ENCODE measurements at regions not wholly inside any gene's neighbourhood (a gene's known extent, or its start where the extent isn't known, plus 50 kb on each side); places are given as distances from the start of the nearest gene placed in this dataset.

GRCh38 chr6:76466286-76466685 lies 393.8 kb upstream of the IMPG1 start:
- no peak overlapping the region for H3K4me3 ChIP-seq
- H3K4me1 ChIP-seq = no peaks in the 10 kb centered on the region
- intact Hi-C loops (cut with DNase I) = no loop called here
- no peak for DNase-seq
- H3K36me3 ChIP-seq = no peaks in the 10 kb centered on the region
- no peak overlapping the region for H3K27ac ChIP-seq
- WGBS, 4 donors = 79 to 88% (median 83%) methylated on average over 4 of the region's 4 CpGs
- H3K9me3 ChIP-seq = no peaks in the 10 kb centered on the region
- no peak for ATAC-seq
- no peak for TF ChIP-seq POLR2A (IDR thresholded peaks at IDR 0.05)
- no peak for TF ChIP-seq CTCF (IDR thresholded peaks at IDR 0.05)
- no peaks in the 10 kb centered on the region for H3K27me3 ChIP-seq

GRCh38 chr6:76465410-76465809 lies 392.9 kb upstream of the IMPG1 start:
- DNase-seq = no peak
- intact Hi-C loops (cut with DNase I) = no loop called here
- no peaks in the 10 kb centered on the region for H3K4me1 ChIP-seq
- no peaks in the 10 kb centered on the region for H3K27me3 ChIP-seq
- H3K36me3 ChIP-seq = no peaks in the 10 kb centered on the region
- H3K4me3 ChIP-seq = no peak overlapping the region
- ATAC-seq = no peak
- TF ChIP-seq POLR2A (IDR thresholded peaks at IDR 0.05) (no peak), CTCF (IDR thresholded peaks at IDR 0.05) (no peak)
- no peak overlapping the region for H3K27ac ChIP-seq
- H3K9me3 ChIP-seq = no peaks in the 10 kb centered on the region

- WGBS, 4 donors = 89 to 92% (median 91%) methylated on average over 8 to 15 of the region's 15 CpGs
- Histone ChIP-seq H3K36me3 (no peaks in the 10 kb centered on the region), H3K4me1 (no peaks in the 10 kb centered on the region), H3K27me3 (no peaks in the 10 kb centered on the region), H3K27ac (no peak overlapping the region), H3K4me3 (no peak overlapping the region), H3K9me3 (no peaks in the 10 kb centered on the region)
- intact Hi-C loops (cut with DNase I) = no loop called here
- peak in 1 of 5 donors; percentile 53 for DNase-seq
- ATAC-seq = peak in 1 of 4 donors; percentile 15
- TF ChIP-seq CTCF (IDR thresholded peaks at IDR 0.05) (no peak), POLR2A (IDR thresholded peaks at IDR 0.05) (no peak)
These were observed 380.8 kb upstream of the IMPG1 start for GRCh38 chr6:76453270-76453669.

GRCh38 chr6:76451926-76452709 lies 379.7 kb upstream of the IMPG1 start:
- Histone ChIP-seq H3K4me1 (no peaks in the 10 kb centered on the region), H3K27ac (no peak overlapping the region), H3K36me3 (no peaks in the 10 kb centered on the region), H3K27me3 (no peaks in the 10 kb centered on the region), H3K4me3 (no peak overlapping the region), H3K9me3 (peaks cover 0 to under 1% (median 0%) of the 10 kb centered on the region in 12 donors)
- ATAC-seq (no peak), DNase-seq (no peak)
- intact Hi-C loops (cut with DNase I) = no loop called here
- TF ChIP-seq CTCF (IDR thresholded peaks at IDR 0.05) (no peak), POLR2A (IDR thresholded peaks at IDR 0.05) (no peak)
- WGBS, 4 donors = 81 to 89% (median 88%) methylated on average over 18 to 20 of the region's 20 CpGs
